RWPE1 (cell line): ENCODE measurements at regions not wholly inside any gene's neighbourhood (a gene's known extent, or its start where the extent isn't known, plus 50 kb on each side); places are given as distances from the start of the nearest gene placed in this dataset.
A peak's percentile ranks its signal among the peaks of the same experiment; 100 is the strongest.

ENCODE experiments used
- CTCF ChIA-PET: fragments of 350-600 bp; sonication (Branson Sonifier 250); formaldehyde crosslinking; extraction: SDS; loops from one replicate; lab custom pipeline; 2021; lab: Yijun Ruan, JAX
- POLR2A ChIA-PET: fragments of 400-600 bp; formaldehyde crosslinking; extraction: SDS; loops from one replicate; lab custom pipeline; 2020; ENCODE audit warnings: antibody characterized with exemption; ENCODE audit not compliant: low non-redundant PET; lab: Yijun Ruan, JAX
- DNase-seq: peaks from one replicate; pipeline ENCODE4 v3.0.0; 2012; ENCODE audit warnings: low spot score
- H3K27ac ChIP-seq: fragments of 450-650 bp; 2 replicates; pipeline ENCODE4 v1.5.1; 2017
- TF ChIP-seq, protein P1 (sequence below): fragments of 450-650 bp; conservative IDR thresholded peaks from 2 replicates; pipeline ENCODE4 v1.5.1; 2017; ENCODE audit warnings: low read depth, mild to moderate bottlenecking

DNA sequence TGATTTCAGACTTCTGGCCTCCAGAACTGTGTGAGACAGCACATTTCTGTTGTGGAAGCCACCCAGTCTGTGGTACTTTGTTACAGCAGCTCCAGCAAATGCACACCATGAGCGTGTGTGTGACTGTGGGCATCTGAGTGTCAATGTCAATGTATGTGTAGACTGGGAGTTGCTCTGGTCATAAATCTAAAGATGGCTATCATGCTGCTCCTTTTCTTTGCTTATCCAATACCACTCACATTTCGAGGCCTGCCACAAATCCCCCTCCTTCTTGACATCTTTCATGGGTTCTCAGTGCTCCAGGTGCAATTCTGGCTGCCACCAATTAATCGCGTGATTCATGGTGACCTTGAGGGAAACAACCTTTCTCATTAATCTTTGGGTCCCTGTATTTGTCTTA, 141.2 kb downstream of the RWDD3 start:
- H3K27ac ChIP-seq, result no peak overlapping the region
- CTCF ChIA-PET, result no interaction called here
- POLR2A ChIA-PET, result no interaction called here
- TF ChIP-seq, protein P1, sequence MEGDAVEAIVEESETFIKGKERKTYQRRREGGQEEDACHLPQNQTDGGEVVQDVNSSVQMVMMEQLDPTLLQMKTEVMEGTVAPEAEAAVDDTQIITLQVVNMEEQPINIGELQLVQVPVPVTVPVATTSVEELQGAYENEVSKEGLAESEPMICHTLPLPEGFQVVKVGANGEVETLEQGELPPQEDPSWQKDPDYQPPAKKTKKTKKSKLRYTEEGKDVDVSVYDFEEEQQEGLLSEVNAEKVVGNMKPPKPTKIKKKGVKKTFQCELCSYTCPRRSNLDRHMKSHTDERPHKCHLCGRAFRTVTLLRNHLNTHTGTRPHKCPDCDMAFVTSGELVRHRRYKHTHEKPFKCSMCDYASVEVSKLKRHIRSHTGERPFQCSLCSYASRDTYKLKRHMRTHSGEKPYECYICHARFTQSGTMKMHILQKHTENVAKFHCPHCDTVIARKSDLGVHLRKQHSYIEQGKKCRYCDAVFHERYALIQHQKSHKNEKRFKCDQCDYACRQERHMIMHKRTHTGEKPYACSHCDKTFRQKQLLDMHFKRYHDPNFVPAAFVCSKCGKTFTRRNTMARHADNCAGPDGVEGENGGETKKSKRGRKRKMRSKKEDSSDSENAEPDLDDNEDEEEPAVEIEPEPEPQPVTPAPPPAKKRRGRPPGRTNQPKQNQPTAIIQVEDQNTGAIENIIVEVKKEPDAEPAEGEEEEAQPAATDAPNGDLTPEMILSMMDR, result no peak
- DNase-seq, result no peak

DNA sequence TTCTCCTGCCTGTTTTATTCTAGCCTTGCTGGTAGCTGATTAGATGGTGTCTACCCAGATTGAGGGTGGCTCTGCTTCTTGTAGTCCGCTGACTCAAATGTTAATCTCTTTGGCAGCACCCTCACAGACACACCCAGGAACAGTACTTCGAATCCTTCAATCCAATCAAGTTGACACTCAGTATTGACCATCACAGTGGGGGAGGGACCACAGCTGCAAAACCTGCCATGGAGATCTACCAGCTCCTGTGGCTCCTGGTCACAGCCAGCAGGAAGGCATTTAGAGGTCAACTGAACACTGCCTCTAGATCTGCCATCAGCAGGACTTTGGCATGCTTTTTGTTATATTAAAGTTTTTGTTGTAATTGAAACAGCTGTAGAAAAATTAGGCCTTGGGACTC, 146.9 kb downstream of the RWDD3 start:
- H3K27ac ChIP-seq, result no peak overlapping the region
- TF ChIP-seq, protein P1, result no peak
- ChIA-PET CTCF (no interaction called here), POLR2A (no interaction called here)
- no peak for DNase-seq

DNA sequence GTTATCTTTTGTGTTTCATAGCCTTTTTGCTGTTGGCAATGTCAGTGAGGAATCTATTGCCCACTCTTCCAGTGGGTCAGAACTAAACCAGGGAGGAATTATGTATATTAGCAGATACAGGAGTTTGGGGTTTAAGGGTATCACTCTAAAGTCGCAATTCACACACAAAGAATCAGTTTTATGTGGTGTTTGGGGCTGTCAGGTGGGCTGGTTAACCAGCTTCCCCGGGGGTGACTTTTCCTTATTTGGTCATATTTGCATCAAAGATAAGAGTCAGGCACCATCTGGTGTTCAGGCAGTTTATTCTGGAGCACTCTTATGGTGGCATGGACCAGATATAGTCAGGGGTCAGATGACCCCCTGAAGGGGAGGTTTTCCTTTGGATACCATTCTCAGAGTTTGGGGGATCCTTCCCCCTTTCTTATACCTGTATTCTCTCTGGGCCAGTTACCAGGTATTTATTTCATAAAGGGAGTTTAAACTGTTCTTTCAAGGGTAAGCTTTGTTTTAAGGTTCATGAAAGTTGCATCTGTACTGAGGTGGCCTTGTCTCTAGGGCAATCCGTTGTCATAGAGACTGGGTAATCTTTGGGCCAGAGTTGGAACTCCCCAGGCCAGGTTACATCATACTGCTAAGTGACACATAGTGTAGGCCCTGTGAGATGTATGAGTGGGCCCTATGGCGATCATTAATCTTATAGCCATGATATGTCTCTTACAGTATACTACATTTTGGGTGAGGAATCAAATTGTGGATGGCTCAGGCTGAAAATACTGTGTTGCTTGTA, 148.2 kb downstream of the RWDD3 start:
- POLR2A ChIA-PET, result no interaction called here
- no peak overlapping the region for H3K27ac ChIP-seq
- CTCF ChIA-PET, result interaction anchor here (0.7 kb wide), 2 partner anchors 41 to 734 kb away, joined by 4 to 6 read pairs; no protein-coding TSS in a partner anchor
- no peak for DNase-seq
- TF ChIP-seq, protein P1, result no peak

DNA sequence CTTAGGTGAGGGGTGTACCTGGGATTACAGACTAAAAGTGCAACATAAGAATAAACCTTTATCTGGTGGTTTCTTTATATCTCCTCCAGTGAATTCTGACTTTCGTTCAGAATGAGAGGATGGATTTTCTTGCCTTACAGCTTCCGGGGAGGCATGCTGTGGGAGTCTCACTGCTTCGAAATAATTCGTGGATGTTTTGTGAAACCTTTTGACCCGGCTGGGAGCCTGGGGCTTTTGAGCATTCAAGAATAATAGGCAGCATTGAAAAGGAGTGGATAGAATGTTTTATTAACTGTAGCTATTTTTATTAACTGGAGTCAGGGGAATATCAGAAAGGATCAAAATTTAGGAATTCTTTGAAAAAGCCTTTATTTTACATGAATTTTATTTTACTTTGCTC, 149.1 kb downstream of the RWDD3 start:
- TF ChIP-seq, protein P1, result no peak
- POLR2A ChIA-PET, result no interaction called here
- CTCF ChIA-PET, result no interaction called here
- DNase-seq, result no peak
- H3K27ac ChIP-seq, result no peak overlapping the region

DNA sequence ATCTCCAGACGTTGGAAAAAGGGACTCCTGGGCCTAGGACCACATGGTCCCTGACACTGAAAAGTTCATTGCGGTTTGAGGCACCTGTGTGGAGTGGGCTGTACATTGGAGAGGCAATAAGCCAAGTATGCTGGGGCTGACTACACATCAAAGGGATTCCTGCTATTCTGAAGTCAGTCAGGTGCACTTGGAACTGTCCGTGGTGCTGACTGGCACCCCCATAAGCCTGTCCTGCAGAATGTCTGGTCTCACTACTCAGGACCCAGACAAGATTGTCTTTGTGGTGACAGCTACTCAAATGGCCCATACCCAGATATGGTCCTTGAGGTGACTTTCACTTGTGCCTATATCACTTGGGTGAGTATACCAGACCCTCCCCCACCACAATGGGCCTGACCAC, 150.6 kb downstream of the RWDD3 start:
- H3K27ac ChIP-seq, result no peak overlapping the region
- TF ChIP-seq, protein P1, result no peak
- CTCF ChIA-PET, result interaction anchor here (0.5 to 0.7 kb wide), 3 partner anchors 11 to 648 kb away, joined by 3 read pairs; no protein-coding TSS in a partner anchor
- peak; percentile 41 for DNase-seq
- POLR2A ChIA-PET, result no interaction called here

DNA sequence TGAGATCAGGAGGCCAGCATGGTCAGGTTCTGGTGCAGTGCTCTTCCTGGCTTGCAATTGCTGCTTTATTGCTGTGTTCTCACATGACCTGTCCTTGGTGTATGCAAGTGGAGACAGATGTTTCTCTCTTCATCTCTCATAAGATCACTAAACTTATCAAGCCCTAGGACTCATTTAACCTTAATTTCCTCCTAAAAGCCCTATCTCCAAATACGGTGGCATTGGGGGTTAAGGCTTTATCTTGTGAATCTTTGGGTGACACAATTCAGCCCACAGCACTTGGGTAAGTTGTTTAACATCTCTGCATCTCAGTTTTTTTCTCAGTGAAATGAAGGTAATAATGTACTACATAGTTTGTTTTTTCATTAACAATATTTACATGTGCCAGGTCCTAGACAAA, 152.4 kb downstream of the RWDD3 start:
- no peak for DNase-seq
- TF ChIP-seq, protein P1, result no peak
- ChIA-PET CTCF (no interaction called here), POLR2A (no interaction called here)
- no peak overlapping the region for H3K27ac ChIP-seq
